NCI-H2081 (cell line): ENCODE measurements at regions not wholly inside any gene's neighbourhood (a gene's known extent, or its start where the extent isn't known, plus 50 kb on each side); places are given as distances from the start of the nearest gene placed in this dataset.
"Not testable (repeated sequence)": the region's sequence is repeated elsewhere in the genome, so short reads cannot be mapped to it uniquely, and the experiment has no call there.

Source experiments
- DNase-seq, 2 experiments: peaks; one replicate each; lab custom pipeline; 2025; lab: John Stamatoyannopoulos, UW

DNA sequence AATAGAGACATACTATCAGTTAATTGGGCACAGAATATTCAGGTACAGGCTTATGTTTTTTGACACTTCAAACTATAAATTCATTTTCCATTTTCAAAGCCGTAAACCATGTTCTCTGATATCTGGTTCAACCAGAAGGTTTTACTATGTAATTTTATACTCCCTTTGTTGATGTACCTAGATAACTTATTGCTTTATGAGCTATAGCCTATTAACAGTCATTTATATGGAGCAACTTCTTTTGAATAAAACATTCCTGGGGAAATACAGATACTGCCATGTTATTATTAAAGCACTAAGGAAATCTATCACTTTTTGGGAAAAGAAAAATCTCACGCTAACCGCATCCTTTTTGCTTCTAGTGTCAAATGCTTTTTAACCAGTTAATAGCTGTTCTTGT lies 505.6 kb downstream of the PYDC2 start:
- DNase-seq, result no peak

- DNase-seq, result no peak
These were observed 507.3 kb downstream of the PYDC2 start for GRCh38 chr3:191968299-191968698.

DNA sequence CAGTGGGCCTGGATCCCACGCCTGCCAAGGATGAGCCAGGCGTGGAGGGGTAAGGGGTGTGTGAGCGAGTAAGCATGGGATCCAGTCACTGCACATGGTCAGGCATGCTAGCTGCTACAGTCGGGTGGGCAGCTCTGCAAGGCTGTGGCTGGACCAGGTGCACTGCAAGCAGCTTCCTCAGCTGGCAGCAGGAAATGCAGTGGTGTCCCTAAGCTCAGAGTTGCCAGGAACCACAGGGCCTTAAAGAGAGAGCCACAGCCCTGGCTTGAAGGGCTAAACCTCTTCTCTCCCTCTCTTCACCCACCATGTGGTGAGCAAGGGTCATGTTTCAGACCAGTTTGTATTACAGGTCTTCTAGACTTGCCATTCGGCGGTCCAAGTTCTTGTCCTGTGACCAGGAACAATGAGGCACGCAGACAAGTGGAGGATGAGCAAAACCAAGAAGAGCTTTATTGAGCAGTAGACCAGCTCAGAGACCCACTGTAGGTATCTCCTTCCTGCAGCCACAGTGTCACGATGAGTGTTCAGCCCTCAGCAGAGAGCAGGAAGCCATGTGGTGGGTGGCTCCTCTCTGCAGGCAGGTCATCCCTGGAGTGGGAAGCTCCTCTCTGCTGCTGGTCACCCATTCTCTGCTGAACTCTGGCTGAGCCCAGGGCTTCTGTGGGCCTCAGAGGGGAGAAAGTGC lies 511.9 kb downstream of the PYDC2 start:
- no peak for DNase-seq

- no peak for DNase-seq
These were observed 512.9 kb downstream of the PYDC2 start for GRCh38 chr3:191973820-191974219.

- DNase-seq, result no peak
These were observed 515.0 kb downstream of the PYDC2 start for GRCh38 chr3:191975936-191976335.

GRCh38 chr3:191980443-191980842 lies 519.5 kb downstream of the PYDC2 start:
- DNase-seq, result no peak

GRCh38 chr3:191982481-191982880 lies 521.5 kb downstream of the PYDC2 start:
- DNase-seq, result no peak

DNA sequence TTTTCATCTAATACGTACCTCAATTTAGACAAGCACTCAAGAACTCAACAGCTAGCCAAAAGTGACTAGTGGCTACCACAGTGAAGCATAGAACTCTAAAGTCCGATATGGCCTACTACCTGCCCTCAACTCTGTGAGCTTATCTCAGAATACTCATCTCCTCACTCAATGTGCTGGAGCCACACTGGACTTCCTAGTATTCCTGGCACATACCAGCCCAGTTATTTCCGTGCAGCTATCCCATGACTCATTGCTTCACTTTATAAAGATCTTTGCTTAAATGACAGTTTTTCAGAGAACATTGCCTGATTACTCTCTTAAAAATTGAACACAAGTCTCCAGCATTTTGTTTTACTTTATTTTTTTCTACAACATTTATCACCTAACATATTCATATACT lies 524.7 kb downstream of the PYDC2 start:
- no peak for DNase-seq

DNA sequence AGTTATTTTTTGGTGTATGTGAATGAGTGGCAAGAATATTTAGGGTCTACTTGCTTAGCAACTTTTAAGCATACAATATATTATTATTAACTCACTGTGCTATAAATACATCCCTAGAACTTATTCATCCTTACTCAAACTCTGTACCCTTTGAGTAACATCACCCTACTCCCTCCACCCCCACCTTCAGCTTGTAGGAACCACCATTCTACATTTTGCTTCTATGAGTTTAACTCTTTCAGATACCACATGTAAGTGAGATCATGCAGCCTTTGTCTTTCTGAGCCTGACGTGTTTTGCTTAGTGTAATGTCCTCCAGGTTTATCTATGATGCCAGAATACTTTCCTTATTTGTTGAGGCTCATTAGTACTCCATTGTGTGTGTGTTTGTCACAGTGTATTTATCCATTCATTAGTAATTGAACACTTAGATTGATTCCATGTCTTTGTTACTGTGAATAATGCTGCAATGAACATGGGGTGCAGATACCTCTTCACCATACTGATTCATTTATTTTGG lies 526.9 kb downstream of the PYDC2 start:
- peak; percentile 32 to 80 for DNase-seq

- not testable (repeated sequence) for DNase-seq
These were observed 533.0 kb downstream of the PYDC2 start for GRCh38 chr3:191993952-191994351.

DNA sequence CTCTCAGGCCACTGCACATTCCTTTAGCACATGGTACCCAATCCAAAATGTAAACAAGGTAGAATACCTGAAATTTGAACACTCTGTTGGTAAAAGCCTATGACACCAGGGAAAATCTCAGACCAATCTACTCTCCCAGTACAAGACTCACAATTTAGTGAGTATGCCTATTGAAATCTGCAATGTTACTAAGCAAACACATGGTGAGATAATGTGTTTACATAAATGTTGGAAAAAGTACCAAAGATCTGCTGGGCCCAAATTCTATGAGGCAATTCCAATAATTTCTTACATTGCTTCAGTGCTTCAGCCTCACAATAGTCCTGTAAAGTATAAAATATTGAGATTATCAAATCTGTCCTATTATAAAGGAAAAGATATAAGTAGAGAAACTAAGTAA lies 536.1 kb downstream of the PYDC2 start:
- DNase-seq, result no peak

DNA sequence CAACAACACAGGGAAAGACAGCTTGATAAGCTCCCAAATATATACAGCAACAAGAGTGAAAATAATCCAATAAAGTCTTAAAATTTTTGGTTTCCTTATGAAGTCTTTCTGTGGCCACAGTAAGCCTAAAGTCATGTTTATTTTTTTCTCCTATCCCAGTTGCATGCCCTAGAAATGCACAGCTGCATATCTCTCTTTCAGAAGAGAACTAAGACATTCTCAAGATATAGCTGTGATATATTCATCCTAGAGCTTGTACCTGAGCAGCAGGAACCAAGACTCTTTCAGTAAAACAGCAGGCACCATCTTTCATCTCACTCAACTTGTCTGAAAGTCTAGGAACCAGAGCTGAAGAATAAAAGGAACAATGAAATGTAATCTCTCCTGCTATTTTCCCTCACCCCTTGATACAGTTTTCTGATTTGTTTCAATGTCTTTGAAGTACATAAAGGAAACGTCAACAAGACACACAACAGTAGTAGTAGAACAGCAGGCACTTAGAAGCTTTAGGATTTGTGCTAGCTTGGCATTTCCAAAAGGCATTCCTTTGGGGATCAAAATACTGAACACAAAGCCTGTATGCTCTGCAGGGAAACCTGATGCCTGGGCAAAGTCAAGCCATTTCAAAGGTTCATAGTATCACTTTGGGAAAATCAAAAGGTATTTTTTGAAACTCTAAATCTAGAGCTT lies 536.8 kb downstream of the PYDC2 start:
- DNase-seq, result no peak

DNA sequence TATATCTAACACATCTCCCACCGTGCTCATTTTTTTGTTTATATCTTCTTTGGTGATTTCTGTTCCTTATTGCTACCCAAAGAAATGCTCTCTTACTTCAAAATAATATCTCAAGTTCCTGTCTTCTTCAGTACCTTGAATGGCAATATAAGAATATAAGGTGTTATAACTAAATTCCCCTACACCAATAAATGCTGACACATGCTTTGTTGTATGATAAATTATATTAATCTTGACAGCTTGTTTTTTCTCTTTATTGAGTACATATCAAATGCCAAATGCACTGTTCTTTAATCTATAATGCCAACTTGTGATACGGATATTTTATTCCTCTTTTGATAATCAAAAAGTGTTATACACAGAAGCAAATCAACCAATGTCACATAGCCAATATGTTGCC lies 540.3 kb downstream of the PYDC2 start:
- no peak for DNase-seq

GRCh38 chr3:192005989-192006388 lies 545.0 kb downstream of the PYDC2 start:
- no peak for DNase-seq

GRCh38 chr3:192009903-192010302 lies 548.9 kb downstream of the PYDC2 start:
- DNase-seq, result no peak

- DNase-seq, result no peak
These were observed 549.5 kb downstream of the PYDC2 start for GRCh38 chr3:192010490-192010889.

- DNase-seq, result no peak
These were observed 550.2 kb downstream of the PYDC2 start for GRCh38 chr3:192011137-192011536.

GRCh38 chr3:192013110-192013509 lies 552.1 kb downstream of the PYDC2 start:
- no peak for DNase-seq

DNA sequence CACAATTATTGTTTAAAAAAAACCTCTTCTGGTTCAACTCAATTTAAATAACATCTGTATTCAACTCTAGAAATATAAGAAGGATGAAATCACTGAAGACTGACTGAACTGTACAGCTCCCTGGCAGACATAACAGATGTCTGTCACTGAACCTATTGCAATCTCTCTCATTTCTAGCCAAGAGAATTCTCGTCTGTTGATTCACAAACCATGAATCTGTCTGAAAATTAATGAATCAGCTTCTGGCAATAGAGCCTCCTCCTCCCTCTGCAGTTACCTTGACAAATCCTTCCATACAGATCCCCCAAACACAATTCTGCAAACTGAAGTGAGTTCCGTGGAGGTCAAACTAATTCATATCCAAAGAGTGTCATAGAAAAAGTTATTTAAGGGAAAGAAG lies 561.4 kb downstream of the PYDC2 start:
- no peak for DNase-seq

DNA sequence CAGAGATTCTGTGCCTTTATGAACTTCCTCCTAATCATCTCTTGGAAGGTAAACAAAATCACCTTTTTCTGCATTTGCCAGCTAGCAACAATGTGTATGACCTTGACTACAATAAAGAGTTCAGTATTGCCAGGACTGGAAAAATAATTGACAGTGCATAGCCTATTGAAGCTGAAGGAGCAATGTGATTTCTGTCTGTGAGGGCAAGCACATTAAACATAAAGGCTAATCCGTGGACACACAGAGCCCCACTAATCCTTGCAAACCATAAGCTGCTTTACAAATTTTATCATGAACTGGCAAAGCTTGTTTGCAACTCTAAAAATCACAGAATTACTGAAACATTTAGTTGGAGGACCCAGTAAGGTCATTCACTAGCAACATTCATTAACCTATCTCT lies 563.8 kb downstream of the PYDC2 start:
- DNase-seq, result no peak

DNA sequence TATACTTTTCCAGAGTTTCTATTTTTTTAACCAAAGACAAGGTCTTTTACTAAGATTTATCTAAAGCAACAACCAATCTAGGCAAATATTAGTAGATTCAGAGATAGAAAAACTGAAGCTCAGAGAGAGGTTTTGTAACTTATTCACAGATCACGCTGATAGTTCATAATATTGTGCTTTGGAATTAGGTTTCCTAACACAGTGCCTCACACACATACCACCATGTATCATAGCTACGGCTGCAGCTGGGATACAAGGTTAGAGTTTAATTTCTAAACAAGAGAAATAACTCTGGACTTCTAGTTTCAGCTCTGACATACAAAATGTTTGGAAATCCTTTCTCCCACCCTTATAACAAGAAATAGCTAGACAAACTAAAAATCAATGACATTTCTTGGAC lies 565.7 kb downstream of the PYDC2 start:
- no peak for DNase-seq

- no peak for DNase-seq
These were observed 571.0 kb downstream of the PYDC2 start for GRCh38 chr3:192031941-192032340.

- no peak for DNase-seq
These were observed 572.3 kb downstream of the PYDC2 start for GRCh38 chr3:192033246-192033645.

DNA sequence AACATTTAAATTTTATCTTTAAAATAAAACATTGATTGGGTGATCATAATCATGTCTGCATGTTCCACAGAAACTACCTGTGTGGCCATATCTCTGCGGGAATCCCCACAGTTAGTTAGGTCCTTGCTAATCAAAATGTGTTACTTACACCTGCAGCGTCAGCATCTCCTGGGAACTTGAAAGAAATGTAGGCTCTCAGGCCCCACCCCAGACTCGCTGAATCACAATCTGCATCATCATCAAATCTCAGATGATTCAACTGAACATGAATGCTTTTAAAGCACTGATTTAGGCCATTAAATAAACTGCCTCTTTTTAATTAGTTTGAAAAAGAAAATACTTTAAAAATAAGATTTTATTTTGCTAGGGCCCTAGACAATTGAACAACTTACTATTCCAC lies 577.8 kb downstream of the PYDC2 start:
- no peak for DNase-seq
